MM.1S (cell line): ENCODE measurements at regions not wholly inside any gene's neighbourhood (a gene's known extent, or its start where the extent isn't known, plus 50 kb on each side); places are given as distances from the start of the nearest gene placed in this dataset.

ENCODE experiments used
- CTCF ChIP-seq: fragments of 300-600 bp; sonication (generic); IDR thresholded peaks from 2 replicates; pipeline ENCODE4 v1.5.1; 2016; ENCODE audit warnings: antibody characterized with exemption, low read length, mixed read lengths
- EZH2 ChIP-seq: fragments of 300-600 bp; sonication (generic); optimal IDR thresholded peaks from 2 replicates; pipeline ENCODE3; 2017; ENCODE audit warnings: low read depth, mild to moderate bottlenecking, antibody characterized with exemption, low read length, mixed read lengths
- EZH2phosphoT487 ChIP-seq: fragments of 300-600 bp; sonication (generic); IDR thresholded peaks from 2 replicates; pipeline ENCODE4 v1.6.1; 2018; ENCODE audit warnings: antibody characterized with exemption, low read length

- TF ChIP-seq CTCF (no peak), EZH2 (no peak), EZH2phosphoT487 (no peak)
Observed at GRCh38 chr18:78396756-78397155, 582.9 kb upstream of the SALL3 start.
